Retinal pigment epithelial cell (primary cell): ENCODE measurements at regions not wholly inside any gene's neighbourhood (a gene's known extent, or its start where the extent isn't known, plus 50 kb on each side); places are given as distances from the start of the nearest gene placed in this dataset.
"Not testable (repeated sequence)": the region's sequence is repeated elsewhere in the genome, so short reads cannot be mapped to it uniquely, and the experiment has no call there.

Source experiments
- DNase-seq: peaks from one replicate; pipeline ENCODE4 v3.0.0-alpha.2; 2010; ENCODE audit warnings: low read depth
- H3K4me3 ChIP-seq: 2 replicates; pipeline ENCODE4 v1.5.1; 2011; ENCODE audit warnings: mild to moderate bottlenecking, low read length, control low read depth, moderate library complexity
- TF ChIP-seq, protein P1 (sequence below): conservative IDR thresholded peaks from 2 replicates; pipeline ENCODE4 v1.5.1; 2011; ENCODE audit warnings: low read depth, low read length, control low read depth, inconsistent platforms

DNA sequence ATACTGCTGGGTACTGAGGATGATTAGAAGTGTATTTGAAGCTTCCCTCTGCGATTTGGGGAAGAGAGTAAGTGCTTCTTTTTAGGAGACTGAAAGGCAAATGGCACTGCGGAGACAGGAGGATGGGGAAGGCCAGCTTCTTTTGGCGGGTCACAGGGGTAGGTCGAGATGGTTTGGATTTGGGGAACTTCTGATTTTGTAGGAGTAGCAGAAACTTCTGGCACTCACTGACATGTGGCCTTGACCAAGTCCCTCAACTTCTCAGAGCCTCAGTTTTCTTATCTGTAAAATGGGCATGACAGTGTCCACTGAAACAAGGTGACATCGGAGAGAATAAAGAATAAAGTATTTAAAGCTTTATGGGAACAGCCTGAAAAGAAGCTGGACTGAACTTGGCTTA is 59.8 kb upstream of the WDR11 start:
- DNase-seq: no peak
- no peak overlapping the region for H3K4me3 ChIP-seq
- TF ChIP-seq, protein P1, sequence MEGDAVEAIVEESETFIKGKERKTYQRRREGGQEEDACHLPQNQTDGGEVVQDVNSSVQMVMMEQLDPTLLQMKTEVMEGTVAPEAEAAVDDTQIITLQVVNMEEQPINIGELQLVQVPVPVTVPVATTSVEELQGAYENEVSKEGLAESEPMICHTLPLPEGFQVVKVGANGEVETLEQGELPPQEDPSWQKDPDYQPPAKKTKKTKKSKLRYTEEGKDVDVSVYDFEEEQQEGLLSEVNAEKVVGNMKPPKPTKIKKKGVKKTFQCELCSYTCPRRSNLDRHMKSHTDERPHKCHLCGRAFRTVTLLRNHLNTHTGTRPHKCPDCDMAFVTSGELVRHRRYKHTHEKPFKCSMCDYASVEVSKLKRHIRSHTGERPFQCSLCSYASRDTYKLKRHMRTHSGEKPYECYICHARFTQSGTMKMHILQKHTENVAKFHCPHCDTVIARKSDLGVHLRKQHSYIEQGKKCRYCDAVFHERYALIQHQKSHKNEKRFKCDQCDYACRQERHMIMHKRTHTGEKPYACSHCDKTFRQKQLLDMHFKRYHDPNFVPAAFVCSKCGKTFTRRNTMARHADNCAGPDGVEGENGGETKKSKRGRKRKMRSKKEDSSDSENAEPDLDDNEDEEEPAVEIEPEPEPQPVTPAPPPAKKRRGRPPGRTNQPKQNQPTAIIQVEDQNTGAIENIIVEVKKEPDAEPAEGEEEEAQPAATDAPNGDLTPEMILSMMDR: no peak

DNA sequence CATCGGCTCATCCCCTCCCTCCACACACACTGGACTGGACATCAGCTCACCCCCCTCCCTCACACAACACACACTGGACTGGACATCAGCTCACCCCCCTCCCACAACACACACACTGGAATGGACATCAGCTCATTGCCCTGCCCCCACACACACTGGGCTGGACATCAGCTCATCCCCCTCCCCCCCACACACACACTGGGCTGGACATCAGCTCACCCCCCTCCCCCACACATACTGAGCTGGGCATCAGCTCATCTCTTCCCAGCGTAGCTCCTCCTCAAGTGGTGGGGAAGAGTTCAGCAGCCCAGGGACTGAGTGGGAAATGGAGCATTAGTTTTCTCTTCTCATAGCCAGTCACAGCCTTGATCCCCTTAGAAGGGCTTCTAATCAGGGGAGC is 58.1 kb upstream of the WDR11 start:
- TF ChIP-seq, protein P1: no peak
- DNase-seq: no peak
- no peak overlapping the region for H3K4me3 ChIP-seq

DNA sequence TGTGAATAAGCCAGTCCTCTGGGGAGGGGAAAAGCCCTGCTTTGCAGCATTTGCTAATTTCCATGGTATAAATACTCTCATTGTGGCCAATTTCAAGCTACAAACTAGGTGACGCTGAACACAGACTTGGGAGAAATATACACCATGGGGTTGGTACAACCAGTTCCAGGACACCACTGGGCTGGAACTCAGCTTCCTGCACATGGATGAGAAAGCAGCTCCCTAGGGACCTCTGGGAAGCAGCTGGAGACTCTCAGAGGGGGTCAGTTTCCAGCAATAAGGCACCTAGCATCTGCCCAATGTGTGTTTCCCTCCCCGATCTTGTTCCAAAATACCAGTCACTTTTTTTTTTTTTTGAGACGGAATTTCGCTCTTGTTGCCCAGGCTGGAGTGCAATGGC is 56.8 kb upstream of the WDR11 start:
- TF ChIP-seq, protein P1: no peak

DNA sequence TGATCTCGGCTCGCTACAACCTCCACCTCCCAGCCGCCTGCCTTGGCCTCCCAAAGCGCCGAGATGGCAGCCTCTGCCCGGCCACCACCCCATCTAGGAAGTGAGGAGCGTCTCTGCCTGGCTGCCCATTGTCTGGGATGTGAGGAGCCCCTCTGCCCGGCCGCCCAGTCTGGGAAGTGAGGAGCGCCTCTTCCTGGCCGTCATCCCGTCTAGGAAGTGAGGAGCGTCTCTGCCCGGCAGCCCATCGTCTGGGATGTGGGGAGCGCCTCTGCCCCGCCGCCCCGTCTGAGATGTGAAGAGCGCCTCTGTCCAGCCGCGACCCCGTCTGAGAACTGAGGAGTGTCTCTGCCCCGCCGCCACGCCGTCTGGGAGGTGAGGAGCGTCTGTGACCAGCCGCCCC is 52.9 kb upstream of the WDR11 start:
- not testable (repeated sequence) for DNase-seq, H3K4me3 ChIP-seq

More for the DNA sequence above, 56.8 kb upstream of the WDR11 start:
- H3K4me3 ChIP-seq: no peak overlapping the region
- no peak for DNase-seq

DNA sequence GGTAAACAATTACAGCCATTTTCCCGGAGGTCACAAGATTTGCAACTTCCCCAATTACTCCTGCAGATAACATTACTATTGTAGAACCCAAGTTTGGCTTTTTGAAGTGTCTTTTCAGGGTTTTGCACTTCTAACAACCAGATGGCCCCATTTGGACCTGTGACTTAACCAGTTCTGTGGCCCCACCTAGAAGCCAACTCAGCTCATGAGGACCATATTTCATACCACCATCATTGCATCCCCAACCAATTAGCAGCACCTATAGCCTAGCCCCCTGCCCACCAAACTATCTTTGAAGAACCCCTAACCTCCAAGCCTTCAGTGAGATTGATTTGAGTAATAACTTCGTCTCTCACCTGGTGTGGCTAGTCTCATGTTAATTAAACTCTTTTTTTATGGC is 51.3 kb upstream of the WDR11 start:
- no peak for DNase-seq
- TF ChIP-seq, protein P1: no peak

DNA sequence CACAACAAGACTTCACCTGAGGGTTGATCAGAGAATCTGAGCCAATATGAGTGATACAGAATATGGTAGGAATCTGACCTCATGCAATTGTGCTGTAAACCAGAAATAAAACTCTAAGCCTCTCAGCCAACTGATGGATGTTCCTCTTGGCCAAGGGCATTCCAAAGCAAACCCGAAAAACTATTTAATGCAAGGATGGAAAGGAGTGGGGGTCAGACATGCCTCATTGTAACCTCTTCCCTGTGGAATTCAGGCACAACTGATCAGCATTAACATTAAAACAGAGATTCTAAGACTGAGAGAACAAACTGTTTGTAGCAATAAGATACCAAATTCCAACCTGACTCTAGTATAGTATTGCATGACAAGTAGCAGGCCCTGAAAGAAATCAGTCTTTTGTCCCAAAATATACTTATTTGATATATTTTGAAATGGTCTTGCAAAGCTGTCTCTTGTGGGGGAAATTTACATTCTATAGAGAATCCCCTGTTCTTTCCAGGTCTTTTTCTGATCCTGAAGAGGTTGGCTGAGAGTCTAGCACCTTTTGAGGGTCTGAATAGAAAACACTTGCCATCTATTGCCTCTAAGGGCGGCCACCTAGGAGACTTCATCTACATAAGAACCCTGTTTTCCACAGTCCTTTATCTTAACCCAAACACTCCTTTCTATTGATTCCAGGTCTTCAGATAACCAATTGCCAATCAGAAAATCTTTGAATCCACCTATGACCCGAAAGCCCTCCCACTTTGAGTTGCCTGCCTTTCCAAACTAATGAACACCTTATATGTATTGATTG is 50.4 kb upstream of the WDR11 start:
- TF ChIP-seq, protein P1: no peak
- H3K4me3 ChIP-seq: no peak overlapping the region
- DNase-seq: no peak

More for the DNA sequence above, 51.3 kb upstream of the WDR11 start:
- H3K4me3 ChIP-seq: no peak overlapping the region
